GM12874 (cell line): ENCODE measurements at regions not wholly inside any gene's neighbourhood (a gene's known extent, or its start where the extent isn't known, plus 50 kb on each side); places are given as distances from the start of the nearest gene placed in this dataset.

Source experiments
- TF ChIP-seq, protein P1 (sequence below): IDR thresholded peaks from 2 replicates; pipeline ENCODE4 v1.5.1; 2011; ENCODE audit warnings: low read depth, mild to moderate bottlenecking, control low read depth, low read length, moderate library complexity; ENCODE audit not compliant: insufficient read depth

DNA sequence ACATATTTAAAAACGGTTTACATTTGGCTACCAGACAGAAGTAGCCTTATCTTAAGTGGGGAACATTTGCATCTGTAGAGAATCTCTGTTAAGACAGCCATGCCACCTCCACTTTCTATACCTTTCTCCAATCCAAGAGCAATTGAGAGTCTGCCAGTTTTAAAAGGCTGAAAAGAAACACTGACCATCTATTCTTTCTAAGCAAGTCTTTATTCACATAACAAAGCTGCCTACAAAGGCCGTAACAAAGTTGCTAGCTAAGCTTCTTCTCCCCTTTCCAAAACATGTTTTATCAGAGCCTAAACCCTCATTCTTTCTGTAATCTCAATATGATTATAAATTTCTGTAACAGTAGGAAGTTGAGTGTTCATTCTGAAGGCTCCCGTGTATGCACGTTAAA lies 1078.3 kb downstream of the NCAM2 start:
- TF ChIP-seq, protein P1, sequence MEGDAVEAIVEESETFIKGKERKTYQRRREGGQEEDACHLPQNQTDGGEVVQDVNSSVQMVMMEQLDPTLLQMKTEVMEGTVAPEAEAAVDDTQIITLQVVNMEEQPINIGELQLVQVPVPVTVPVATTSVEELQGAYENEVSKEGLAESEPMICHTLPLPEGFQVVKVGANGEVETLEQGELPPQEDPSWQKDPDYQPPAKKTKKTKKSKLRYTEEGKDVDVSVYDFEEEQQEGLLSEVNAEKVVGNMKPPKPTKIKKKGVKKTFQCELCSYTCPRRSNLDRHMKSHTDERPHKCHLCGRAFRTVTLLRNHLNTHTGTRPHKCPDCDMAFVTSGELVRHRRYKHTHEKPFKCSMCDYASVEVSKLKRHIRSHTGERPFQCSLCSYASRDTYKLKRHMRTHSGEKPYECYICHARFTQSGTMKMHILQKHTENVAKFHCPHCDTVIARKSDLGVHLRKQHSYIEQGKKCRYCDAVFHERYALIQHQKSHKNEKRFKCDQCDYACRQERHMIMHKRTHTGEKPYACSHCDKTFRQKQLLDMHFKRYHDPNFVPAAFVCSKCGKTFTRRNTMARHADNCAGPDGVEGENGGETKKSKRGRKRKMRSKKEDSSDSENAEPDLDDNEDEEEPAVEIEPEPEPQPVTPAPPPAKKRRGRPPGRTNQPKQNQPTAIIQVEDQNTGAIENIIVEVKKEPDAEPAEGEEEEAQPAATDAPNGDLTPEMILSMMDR: no peak

DNA sequence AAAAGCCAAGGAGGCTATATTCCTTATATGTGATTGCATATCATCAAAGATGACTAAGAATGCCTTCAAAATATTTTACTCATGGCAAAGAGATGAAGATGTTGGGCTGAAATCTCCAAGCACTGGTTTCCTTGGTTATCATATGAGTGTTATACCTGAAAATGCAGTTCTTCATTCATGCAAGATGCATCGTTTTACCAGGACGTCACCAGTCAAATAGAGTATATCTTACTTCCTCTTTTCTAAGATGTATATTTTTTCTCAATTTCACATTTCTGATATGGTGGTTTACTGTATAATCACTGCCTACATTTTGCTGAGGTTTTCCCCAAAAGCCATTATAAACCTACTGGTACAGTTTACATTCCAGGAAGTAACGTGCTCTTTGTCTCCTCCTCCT lies 1085.7 kb downstream of the NCAM2 start:
- TF ChIP-seq, protein P1: no peak

DNA sequence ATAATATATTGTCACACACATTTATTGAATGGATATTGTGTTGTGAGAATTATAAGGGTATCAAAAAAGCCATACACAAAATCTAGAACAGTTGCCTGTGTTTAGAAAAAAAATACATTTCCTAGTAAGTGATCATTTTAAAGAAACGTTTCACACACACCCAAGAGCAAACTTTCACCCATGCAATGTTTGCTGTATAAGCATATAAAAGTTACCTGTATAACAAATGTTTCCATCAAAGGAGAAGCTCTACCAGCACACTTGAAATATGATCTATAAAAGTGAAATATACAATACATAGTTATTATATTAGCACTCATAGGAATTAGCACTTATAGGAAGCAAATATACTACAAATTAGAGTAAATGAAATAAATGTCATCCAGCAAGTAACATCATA lies 1098.1 kb downstream of the NCAM2 start:
- TF ChIP-seq, protein P1: no peak

DNA sequence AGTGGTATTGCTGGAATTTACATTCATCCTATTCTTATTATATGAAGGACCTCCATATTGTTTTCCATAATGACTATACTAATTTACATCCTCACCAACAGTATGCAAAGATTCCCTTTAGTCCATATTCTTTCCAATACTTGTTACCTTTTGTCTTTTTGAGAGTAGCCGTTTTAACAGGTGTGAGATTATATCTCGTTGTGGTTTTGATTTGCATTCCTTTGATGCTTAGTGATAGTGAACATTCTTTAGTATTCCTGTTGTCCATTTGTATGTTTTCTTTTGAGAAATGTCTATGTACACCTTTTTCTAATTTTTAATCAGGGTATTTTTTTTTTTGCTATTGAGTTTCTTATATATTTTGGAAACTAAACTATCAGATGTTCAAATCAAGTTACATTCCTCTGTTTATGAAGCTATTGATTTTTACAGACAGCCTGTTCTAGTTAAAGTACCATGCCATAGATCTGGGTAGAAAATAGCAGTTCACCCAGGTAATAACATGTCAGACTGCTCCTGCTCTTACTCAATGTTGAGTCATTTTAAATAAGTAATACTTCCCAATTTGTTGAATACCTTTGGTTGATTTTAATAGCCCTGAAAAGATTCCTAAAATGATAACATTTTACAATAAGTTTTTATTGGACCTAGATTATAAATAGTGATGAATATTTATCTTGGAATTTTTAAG lies 1108.7 kb downstream of the NCAM2 start:
- TF ChIP-seq, protein P1: no peak

DNA sequence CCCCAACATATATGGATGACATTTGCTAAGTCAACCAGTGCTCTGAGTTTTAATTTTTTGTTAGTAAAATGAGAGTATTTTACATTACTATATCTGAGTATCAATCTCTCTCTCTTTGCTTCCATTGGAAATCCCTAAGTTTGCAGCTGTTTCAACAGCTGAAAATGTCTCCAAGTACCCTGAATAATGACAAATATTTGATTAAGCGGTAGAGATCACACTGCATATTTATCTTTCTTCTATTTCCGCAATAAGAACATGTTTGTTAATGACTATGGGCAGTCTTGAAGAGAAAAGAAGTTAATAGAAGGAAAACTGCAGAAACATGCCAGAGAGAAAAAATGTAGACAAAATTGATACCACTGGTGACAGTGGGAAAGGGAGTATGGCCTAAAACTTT lies 1117.5 kb downstream of the NCAM2 start:
- TF ChIP-seq, protein P1: no peak

DNA sequence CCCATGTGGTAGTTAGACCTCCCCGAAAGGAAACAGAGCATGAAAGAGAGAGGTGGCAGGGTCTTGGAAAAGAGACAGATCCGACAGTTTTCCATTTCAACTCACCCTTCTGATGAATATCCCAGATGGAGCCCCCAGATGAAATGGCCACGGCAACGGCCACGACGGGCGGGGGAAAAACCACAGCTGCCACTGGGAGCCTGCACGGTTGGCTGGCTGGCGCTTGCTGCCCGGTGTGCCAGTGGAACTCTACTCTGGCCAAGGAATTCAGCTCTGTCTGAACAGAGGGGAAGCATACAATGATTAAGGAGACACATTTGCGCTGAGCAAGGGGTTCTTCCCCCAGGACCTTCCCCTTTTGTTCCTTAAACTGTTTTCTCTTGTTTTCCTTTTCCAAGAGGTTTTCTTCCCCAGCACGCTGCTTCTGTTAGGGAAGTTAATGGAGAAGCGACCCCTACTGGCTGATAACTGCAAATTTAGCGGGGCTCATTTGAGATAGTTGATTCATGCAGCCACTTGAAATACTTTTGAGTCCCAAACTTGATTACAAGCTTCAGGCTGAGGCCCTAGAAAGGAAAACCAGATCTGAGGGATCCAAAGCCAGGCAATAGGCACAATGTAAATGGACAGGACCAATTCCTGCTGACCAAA lies 1122.5 kb downstream of the NCAM2 start:
- TF ChIP-seq, protein P1: peak; percentile 9; the same call in 1 of the 2 replicates

DNA sequence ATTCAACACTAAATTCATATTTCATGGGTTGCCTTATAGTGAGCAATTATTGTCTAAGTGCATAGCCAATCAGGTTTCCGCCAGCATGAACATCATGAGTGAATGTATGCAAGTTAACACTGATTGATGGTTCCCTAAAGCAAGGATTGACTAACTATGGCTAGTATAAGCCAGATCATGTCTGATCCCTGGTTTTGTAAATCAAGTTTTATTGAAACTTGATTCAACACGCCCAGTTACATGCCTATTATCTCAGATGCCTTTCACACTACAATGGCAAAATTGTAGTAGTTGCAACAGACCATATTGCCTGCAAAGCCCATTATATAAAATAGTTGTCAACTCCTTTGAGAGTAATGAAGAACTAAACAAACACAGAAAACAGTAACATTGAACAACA lies 1127.4 kb downstream of the NCAM2 start:
- TF ChIP-seq, protein P1: no peak
